ENCODE measurements at regions not wholly inside any gene's neighbourhood (a gene's known extent, or its start where the extent isn't known, plus 50 kb on each side); places are given as distances from the start of the nearest gene placed in this dataset.

- TF ChIP-seq EZH2 (IDR thresholded peaks at IDR 0.05; ENCODE audit: borderline replicate concordance, low read length), result no peak
- no peak for TF ChIP-seq CTCF (conservative IDR thresholded peaks at IDR 0.05 in 1 of 2, IDR thresholded peaks at IDR 0.05 in 1 of 2; ENCODE audit: extremely low read depth in 1 of 2, insufficient read depth in 1 of 2, low read depth in 1 of 2, low read length in 2 of 2)
These were observed 146.6 kb downstream of the BBOX1 start for GRCh38 chr11:27187075-27187847.
